Osteocyte (in vitro differentiated cells): ENCODE measurements at regions not wholly inside any gene's neighbourhood (a gene's known extent, or its start where the extent isn't known, plus 50 kb on each side); places are given as distances from the start of the nearest gene placed in this dataset.

Source experiments
- DNase-seq: peaks from one replicate; pipeline ENCODE4 v3.0.0; 2021; ENCODE audit warnings: mixed read lengths; ENCODE audit not compliant: unreplicated experiment; ENCODE audit errors: extremely low spot score
- H3K27ac Mint-ChIP-seq: one replicate; pipeline ENCODE4 v1.8.0; 2021; ENCODE audit warnings: mild to moderate bottlenecking, mixed read lengths; ENCODE audit not compliant: unreplicated experiment
- H3K27me3 Mint-ChIP-seq: one replicate; pipeline ENCODE4 v1.8.0; 2021; ENCODE audit warnings: mixed read lengths; ENCODE audit not compliant: unreplicated experiment
- H3K36me3 Mint-ChIP-seq: one replicate; pipeline ENCODE4 v1.8.0; 2021; ENCODE audit warnings: mixed read lengths; ENCODE audit not compliant: unreplicated experiment
- H3K4me1 Mint-ChIP-seq: one replicate; pipeline ENCODE4 v1.8.0; 2021; ENCODE audit warnings: mixed read lengths; ENCODE audit not compliant: unreplicated experiment
- H3K4me3 Mint-ChIP-seq: one replicate; pipeline ENCODE4 v1.8.0; 2021; ENCODE audit warnings: mild to moderate bottlenecking, moderate library complexity, mixed read lengths; ENCODE audit not compliant: unreplicated experiment
- H3K9me3 Mint-ChIP-seq: one replicate; pipeline ENCODE4 v1.8.0; 2021; ENCODE audit warnings: mixed read lengths; ENCODE audit not compliant: unreplicated experiment
- CTCF ChIP-seq: fragments of 200-600 bp; sonication (generic); IDR thresholded peaks from 2 replicates; pipeline ENCODE4 v1.5.0; 2021; ENCODE audit warnings: antibody characterized with exemption, mild to moderate bottlenecking, moderate library complexity

DNA sequence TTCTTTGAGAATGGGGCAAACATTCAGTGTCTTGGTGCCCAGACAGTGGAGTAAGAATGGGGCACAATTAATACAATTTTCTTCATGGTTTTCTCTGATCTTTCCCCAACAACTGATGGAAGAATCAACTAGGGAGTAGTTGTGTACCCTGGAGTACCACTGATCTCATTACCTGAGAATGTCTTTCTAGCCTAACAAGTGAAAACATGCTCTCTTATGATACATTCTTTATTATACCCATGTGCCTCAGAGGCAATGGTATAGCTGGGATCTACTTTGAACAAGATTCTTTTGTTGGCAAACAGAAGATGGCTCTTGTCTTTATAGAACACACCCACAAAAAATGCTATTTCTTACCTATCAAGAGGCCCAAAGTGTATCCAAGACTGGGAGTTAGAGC lies 250.6 kb upstream of the CMC1 start:
- DNase-seq: no peak
- H3K4me1 Mint-ChIP-seq: no peaks in the 10 kb centered on the region
- H3K27me3 Mint-ChIP-seq: peaks cover 3% of the 10 kb centered on the region
- TF ChIP-seq CTCF: no peak
- H3K27ac Mint-ChIP-seq: no peak overlapping the region
- no peaks in the 10 kb centered on the region for H3K36me3 Mint-ChIP-seq
- no peak overlapping the region for H3K4me3 Mint-ChIP-seq
- no peaks in the 10 kb centered on the region for H3K9me3 Mint-ChIP-seq

GRCh38 chr3:27993051-27993450 lies 248.4 kb upstream of the CMC1 start:
- H3K27ac Mint-ChIP-seq: no peak overlapping the region
- DNase-seq: no peak
- peaks cover 3% of the 10 kb centered on the region for H3K27me3 Mint-ChIP-seq
- no peak for TF ChIP-seq CTCF
- H3K4me1 Mint-ChIP-seq: no peaks in the 10 kb centered on the region
- H3K9me3 Mint-ChIP-seq: no peaks in the 10 kb centered on the region
- no peak overlapping the region for H3K4me3 Mint-ChIP-seq
- H3K36me3 Mint-ChIP-seq: no peaks in the 10 kb centered on the region

- DNase-seq: no peak
- no peak overlapping the region for H3K27ac Mint-ChIP-seq
- no peak for TF ChIP-seq CTCF
- no peaks in the 10 kb centered on the region for H3K36me3 Mint-ChIP-seq
- no peak overlapping the region for H3K4me3 Mint-ChIP-seq
- H3K4me1 Mint-ChIP-seq: no peaks in the 10 kb centered on the region
- H3K27me3 Mint-ChIP-seq: no peaks in the 10 kb centered on the region
- peaks cover 10% of the 10 kb centered on the region for H3K9me3 Mint-ChIP-seq
Observed at GRCh38 chr3:28000608-28001007, 240.8 kb upstream of the CMC1 start.

GRCh38 chr3:28008235-28008634 lies 233.2 kb upstream of the CMC1 start:
- Mint-ChIP-seq H3K9me3 (peaks cover 5% of the 10 kb centered on the region), H3K4me1 (no peaks in the 10 kb centered on the region)
- TF ChIP-seq CTCF: no peak

DNA sequence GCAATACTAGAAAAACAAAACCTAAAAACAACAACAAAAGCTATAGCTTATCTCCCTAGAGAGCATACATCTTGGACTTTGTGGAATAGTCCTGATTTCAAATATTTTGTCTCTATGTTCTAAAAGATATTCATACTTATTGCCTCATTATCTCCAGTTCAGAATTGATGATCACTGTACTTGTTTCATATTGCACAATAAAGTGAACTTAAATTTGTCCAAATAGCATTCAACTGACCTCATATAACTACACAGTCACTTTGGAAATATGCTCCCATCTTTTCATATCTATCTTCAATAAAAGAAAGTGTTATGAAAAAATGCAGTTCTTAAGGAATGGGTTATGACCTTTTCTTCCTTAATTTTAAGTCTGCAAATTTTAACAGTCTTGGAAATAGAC lies 228.6 kb upstream of the CMC1 start:
- Mint-ChIP-seq H3K9me3 (no peaks in the 10 kb centered on the region), H3K4me3 (no peak overlapping the region), H3K36me3 (no peaks in the 10 kb centered on the region), H3K4me1 (no peaks in the 10 kb centered on the region), H3K27me3 (no peaks in the 10 kb centered on the region), H3K27ac (no peak overlapping the region)
- TF ChIP-seq CTCF: no peak
- no peak for DNase-seq

More at GRCh38 chr3:28008235-28008634, 233.2 kb upstream of the CMC1 start:
- DNase-seq: no peak
- no peak overlapping the region for H3K27ac Mint-ChIP-seq
- H3K4me3 Mint-ChIP-seq: no peak overlapping the region
- H3K27me3 Mint-ChIP-seq: no peaks in the 10 kb centered on the region
- no peaks in the 10 kb centered on the region for H3K36me3 Mint-ChIP-seq
